SU-DHL-6 (cell line): ENCODE measurements at regions not wholly inside any gene's neighbourhood (a gene's known extent, or its start where the extent isn't known, plus 50 kb on each side); places are given as distances from the start of the nearest gene placed in this dataset.

ENCODE experiments used
- H2AFZ ChIP-seq: fragments of 200-600 bp; sonication (generic); 2 replicates; pipeline ENCODE4 v1.6.1; 2014; ENCODE audit warnings: low read depth, mild to moderate bottlenecking, moderate library complexity, mixed read lengths, antibody characterized with exemption, low read length; ENCODE audit not compliant: severe bottlenecking
- H3F3A ChIP-seq: fragments of 200-600 bp; shearing (Covaris generic); 2 replicates; pipeline ENCODE4 v1.6.0; 2016; ENCODE audit warnings: antibody characterized with exemption, mild to moderate bottlenecking; ENCODE audit not compliant: insufficient read depth
- H3K27ac ChIP-seq: fragments of 200-600 bp; sonication (generic); 2 replicates; pipeline ENCODE4 v1.5.1; 2016; ENCODE audit warnings: low read depth, mild to moderate bottlenecking, low read length, moderate library complexity, mixed read lengths
- H3K27me3 ChIP-seq: fragments of 200-600 bp; sonication (generic), shearing (Covaris generic); 2 replicates; pipeline ENCODE4 v1.6.0; 2014; ENCODE audit warnings: mild to moderate bottlenecking, low read length
- H3K36me3 ChIP-seq: fragments of 200-600 bp; sonication (generic); 2 replicates; pipeline ENCODE4 v1.6.1; 2014; ENCODE audit warnings: mild to moderate bottlenecking, low read length, mixed read lengths
- H3K4me2 ChIP-seq: fragments of 300-600, 200-600 bp; shearing (Covaris generic), sonication (generic); 2 replicates; pipeline ENCODE4 v1.6.0; 2014; ENCODE audit warnings: low read length, low read depth, mild to moderate bottlenecking; ENCODE audit not compliant: poor library complexity, severe bottlenecking
- H3K4me3 ChIP-seq: fragments of 200-600 bp; sonication (generic); 2 replicates; pipeline ENCODE4 v1.5.1; 2014; ENCODE audit warnings: antibody characterized with exemption, low read length, mild to moderate bottlenecking, mixed read lengths; ENCODE audit not compliant: insufficient read depth, poor library complexity, severe bottlenecking
- H3K79me2 ChIP-seq: fragments of 200-600 bp; sonication (generic); 2 replicates; pipeline ENCODE4 v1.6.1; 2014; ENCODE audit warnings: mild to moderate bottlenecking, low read length, moderate library complexity; ENCODE audit not compliant: insufficient read depth
- H3K9ac ChIP-seq: fragments of 200-600 bp; sonication (generic); 2 replicates; pipeline ENCODE4 v1.7.0; 2014; ENCODE audit warnings: mild to moderate bottlenecking, low read length
- H3K9me2 ChIP-seq: fragments of 200-600 bp; sonication (generic); replicated peaks from 2 replicates; pipeline ENCODE4 v1.6.1; 2014; ENCODE audit warnings: low read length; ENCODE audit not compliant: insufficient read depth
- H3K9me3 ChIP-seq: fragments of 200-600 bp; sonication (generic); 2 replicates; pipeline ENCODE4 v1.6.1; 2014; ENCODE audit warnings: low read length, mixed read lengths; ENCODE audit not compliant: insufficient read depth
- H4K20me1 ChIP-seq: fragments of 200-600 bp; sonication (generic); 2 replicates; pipeline ENCODE4 v1.6.1; 2014; ENCODE audit warnings: low read depth, mild to moderate bottlenecking, antibody characterized with exemption, low read length, moderate library complexity, mixed read lengths
- EZH2phosphoT487 ChIP-seq: fragments of 200-600 bp; sonication (generic), shearing (Covaris generic); conservative IDR thresholded peaks from 2 replicates; pipeline ENCODE4 v1.6.1; 2018; ENCODE audit warnings: mild to moderate bottlenecking, antibody characterized with exemption, low read length, moderate library complexity, mixed read lengths
- TF ChIP-seq, protein P1 (sequence below): fragments of 200-600 bp; sonication (generic); IDR thresholded peaks from one replicate; pipeline ENCODE4 v1.5.1; 2017; ENCODE audit warnings: antibody characterized with exemption, mild to moderate bottlenecking, low read length, moderate library complexity; ENCODE audit not compliant: insufficient read depth, poor library complexity, severe bottlenecking

DNA sequence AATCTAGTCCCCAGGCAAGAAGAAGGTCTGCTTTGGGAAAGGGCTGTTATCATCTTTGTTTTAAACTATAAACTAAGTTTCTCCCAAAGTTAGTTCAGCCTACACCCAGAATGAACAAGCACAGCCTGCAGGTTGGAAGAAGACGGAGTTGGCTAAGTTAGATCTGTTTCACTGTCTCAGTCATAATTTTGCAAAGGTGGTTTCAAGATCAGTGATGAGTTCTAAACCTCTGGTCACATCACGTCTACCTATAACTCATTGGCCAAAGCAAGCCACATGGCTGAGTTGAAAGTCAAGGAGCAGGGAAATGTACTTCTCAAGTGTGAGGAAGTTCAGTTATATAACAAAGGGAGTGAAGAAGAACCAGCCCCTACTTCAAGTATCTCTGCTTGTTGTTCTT is 50.5 kb upstream of the ECI2 start:
- no peaks in the 10 kb centered on the region for H3K36me3 ChIP-seq
- H3K9me3 ChIP-seq, result no peaks in the 10 kb centered on the region
- no peak for TF ChIP-seq EZH2phosphoT487
- TF ChIP-seq, protein P1, sequence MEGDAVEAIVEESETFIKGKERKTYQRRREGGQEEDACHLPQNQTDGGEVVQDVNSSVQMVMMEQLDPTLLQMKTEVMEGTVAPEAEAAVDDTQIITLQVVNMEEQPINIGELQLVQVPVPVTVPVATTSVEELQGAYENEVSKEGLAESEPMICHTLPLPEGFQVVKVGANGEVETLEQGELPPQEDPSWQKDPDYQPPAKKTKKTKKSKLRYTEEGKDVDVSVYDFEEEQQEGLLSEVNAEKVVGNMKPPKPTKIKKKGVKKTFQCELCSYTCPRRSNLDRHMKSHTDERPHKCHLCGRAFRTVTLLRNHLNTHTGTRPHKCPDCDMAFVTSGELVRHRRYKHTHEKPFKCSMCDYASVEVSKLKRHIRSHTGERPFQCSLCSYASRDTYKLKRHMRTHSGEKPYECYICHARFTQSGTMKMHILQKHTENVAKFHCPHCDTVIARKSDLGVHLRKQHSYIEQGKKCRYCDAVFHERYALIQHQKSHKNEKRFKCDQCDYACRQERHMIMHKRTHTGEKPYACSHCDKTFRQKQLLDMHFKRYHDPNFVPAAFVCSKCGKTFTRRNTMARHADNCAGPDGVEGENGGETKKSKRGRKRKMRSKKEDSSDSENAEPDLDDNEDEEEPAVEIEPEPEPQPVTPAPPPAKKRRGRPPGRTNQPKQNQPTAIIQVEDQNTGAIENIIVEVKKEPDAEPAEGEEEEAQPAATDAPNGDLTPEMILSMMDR, result no peak
- no peaks in the 10 kb centered on the region for H3K9me2 ChIP-seq
- no peaks in the 10 kb centered on the region for H4K20me1 ChIP-seq
- no peak overlapping the region for H3K4me2 ChIP-seq
- no peaks in the 10 kb centered on the region for H3K79me2 ChIP-seq
- no peak overlapping the region for H3K27ac ChIP-seq
- no peak overlapping the region for H3K9ac ChIP-seq
- no peak overlapping the region for H3K4me3 ChIP-seq
- no peak overlapping the region for H2AFZ ChIP-seq
- H3K27me3 ChIP-seq, result peaks cover 4% of the 10 kb centered on the region; the same call in 1 of the 2 replicates
- H3F3A ChIP-seq, result no peaks in the 10 kb centered on the region

DNA sequence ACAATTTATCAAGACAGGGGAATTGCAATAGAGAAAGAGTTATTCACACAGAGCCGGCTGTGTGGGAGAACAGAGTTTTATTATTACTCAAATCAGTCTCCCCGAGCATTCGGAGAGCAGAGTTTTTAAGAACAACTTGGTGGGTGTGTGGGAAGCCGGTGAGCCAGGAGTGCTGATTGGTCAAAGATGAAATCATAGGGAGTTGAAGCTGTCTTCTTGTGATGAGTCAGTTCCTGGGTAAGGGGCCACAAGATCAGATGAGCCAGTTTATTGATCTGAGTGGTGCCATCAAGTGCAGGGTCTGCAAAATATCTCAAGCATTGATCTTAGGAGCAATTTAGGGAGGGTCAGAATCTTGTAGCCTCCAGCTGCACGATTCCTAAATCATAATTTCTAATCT is 50.0 kb upstream of the ECI2 start:
- TF ChIP-seq, protein P1, result no peak
- TF ChIP-seq EZH2phosphoT487, result no peak
- H2AFZ ChIP-seq, result no peak overlapping the region
- H3K79me2 ChIP-seq, result no peaks in the 10 kb centered on the region

More for the DNA sequence above, 50.0 kb upstream of the ECI2 start:
- no peak overlapping the region for H3K9ac ChIP-seq
- H3K4me3 ChIP-seq, result no peak overlapping the region
- no peak overlapping the region for H3K27ac ChIP-seq
- no peaks in the 10 kb centered on the region for H3K9me3 ChIP-seq
- H3K9me2 ChIP-seq, result no peaks in the 10 kb centered on the region
- no peaks in the 10 kb centered on the region for H3F3A ChIP-seq
- H3K36me3 ChIP-seq, result no peaks in the 10 kb centered on the region
- no peaks in the 10 kb centered on the region for H4K20me1 ChIP-seq
- no peak overlapping the region for H3K4me2 ChIP-seq
- peaks cover 4% of the 10 kb centered on the region; the same call in 1 of the 2 replicates for H3K27me3 ChIP-seq
